Colonic mucosa (tissue), 4 donors: ENCODE measurements at regions not wholly inside any gene's neighbourhood (a gene's known extent, or its start where the extent isn't known, plus 50 kb on each side); places are given as distances from the start of the nearest gene placed in this dataset.

Source experiments
- DNase-seq: peaks from one replicate; pipeline ENCODE4 v3.0.0-alpha.2; 2020
- H3K27ac ChIP-seq: fragments of 200-600 bp; one replicate; pipeline ENCODE4 v1.8.0; 2021
- H3K27me3 ChIP-seq: fragments of 200-600 bp; one replicate; pipeline ENCODE4 v1.8.0; 2021
- H3K36me3 ChIP-seq: fragments of 200-600 bp; one replicate; pipeline ENCODE4 v1.8.0; 2021
- H3K4me1 ChIP-seq: fragments of 200-600 bp; one replicate; pipeline ENCODE4 v1.8.0; 2021; ENCODE audit warnings: mild to moderate bottlenecking
- H3K4me3 ChIP-seq: fragments of 200-600 bp; one replicate; pipeline ENCODE4 v1.8.0; 2021
- H3K9ac ChIP-seq, 2 donors: one replicate each; pipeline ENCODE4 v1.7.0; 2013; ENCODE audit warnings: control low read depth in 2 of 2, low read depth in 2 of 2, low read length in 2 of 2
- H3K9me3 ChIP-seq: fragments of 200-600 bp; one replicate; pipeline ENCODE4 v1.8.0; 2021
- CTCF ChIP-seq: fragments of 200-600 bp; IDR thresholded peaks from one replicate; pipeline ENCODE4 v1.8.0; 2022; ENCODE audit warnings: antibody characterized with exemption, mild to moderate bottlenecking
- intact Hi-C: fragments of 100-400 bp; cut with DNase I; formaldehyde crosslinking; loops from one replicate; pipeline ENCODE4 v1.14.1; 2022
- donor health status: healthy.
- donor health status: DM: no; HTN: no; CAD: no.
- donor health status: DM: no; HTN: no; CAD: no.

- intact Hi-C loops, result no loop called here
- DNase-seq, result no peak
- Histone ChIP-seq H3K9me3 (no peaks in the 10 kb centered on the region), H3K4me3 (no peak overlapping the region), H3K9ac (no peak overlapping the region), H3K36me3 (no peaks in the 10 kb centered on the region), H3K27me3 (no peaks in the 10 kb centered on the region), H3K27ac (no peak overlapping the region), H3K4me1 (no peaks in the 10 kb centered on the region)
- no peak for TF ChIP-seq CTCF
These were observed 59.9 kb upstream of the CORO2B start for GRCh38 chr15:68518785-68519430.

DNA sequence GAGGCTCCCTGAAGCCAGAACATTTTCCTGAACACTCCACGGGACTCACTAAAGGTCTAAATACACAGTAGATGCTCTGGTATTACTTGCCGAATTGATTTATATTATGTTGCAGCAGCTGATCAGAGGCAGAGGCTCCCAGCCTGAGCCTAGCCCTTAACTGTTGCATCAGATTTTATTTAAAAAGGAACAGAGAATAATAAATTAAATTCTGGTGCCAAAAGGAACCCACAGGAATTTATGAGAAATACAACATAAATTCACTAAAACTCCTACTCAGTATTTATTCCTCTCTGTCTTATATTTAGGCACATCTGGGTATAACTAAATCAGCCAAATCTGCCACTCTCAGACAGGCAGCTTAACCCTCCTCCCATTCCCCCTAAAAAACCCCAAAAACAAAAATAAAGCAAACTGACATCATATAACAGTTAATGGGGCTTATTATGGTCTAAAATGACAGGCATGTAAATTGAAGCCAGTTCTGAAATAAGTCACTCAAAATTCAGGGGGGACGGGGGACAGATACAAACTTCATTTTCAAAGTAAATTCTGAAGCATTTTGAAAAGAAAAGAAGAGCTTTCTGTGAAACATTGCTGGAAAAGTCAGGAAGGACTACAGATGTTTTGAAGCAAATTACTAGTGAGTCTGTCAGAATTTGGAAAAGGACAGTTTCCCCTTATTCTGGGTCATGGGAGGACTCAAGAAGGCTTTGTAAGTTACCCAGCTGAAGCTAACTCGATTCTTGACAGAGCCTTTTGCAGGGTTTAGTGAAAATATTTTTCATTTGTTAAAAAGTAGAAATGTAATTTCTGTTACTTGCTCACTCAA lies 53.8 kb upstream of the CORO2B start:
- Histone ChIP-seq H3K4me3 (no peak overlapping the region), H3K4me1 (no peaks in the 10 kb centered on the region), H3K27ac (no peak overlapping the region), H3K27me3 (no peaks in the 10 kb centered on the region), H3K9me3 (no peaks in the 10 kb centered on the region), H3K9ac (no peak overlapping the region), H3K36me3 (no peaks in the 10 kb centered on the region)
- intact Hi-C loops, result no loop called here
- no peak for DNase-seq
- no peak for TF ChIP-seq CTCF

- Histone ChIP-seq H3K27ac (no peak overlapping the region), H3K4me1 (no peaks in the 10 kb centered on the region), H3K4me3 (no peak overlapping the region), H3K27me3 (no peaks in the 10 kb centered on the region), H3K9me3 (no peaks in the 10 kb centered on the region), H3K36me3 (no peaks in the 10 kb centered on the region), H3K9ac (no peak overlapping the region)
- TF ChIP-seq CTCF, result no peak
- DNase-seq, result no peak
- intact Hi-C loops, result no loop called here
These were observed 53.0 kb upstream of the CORO2B start for GRCh38 chr15:68525815-68526214.

DNA sequence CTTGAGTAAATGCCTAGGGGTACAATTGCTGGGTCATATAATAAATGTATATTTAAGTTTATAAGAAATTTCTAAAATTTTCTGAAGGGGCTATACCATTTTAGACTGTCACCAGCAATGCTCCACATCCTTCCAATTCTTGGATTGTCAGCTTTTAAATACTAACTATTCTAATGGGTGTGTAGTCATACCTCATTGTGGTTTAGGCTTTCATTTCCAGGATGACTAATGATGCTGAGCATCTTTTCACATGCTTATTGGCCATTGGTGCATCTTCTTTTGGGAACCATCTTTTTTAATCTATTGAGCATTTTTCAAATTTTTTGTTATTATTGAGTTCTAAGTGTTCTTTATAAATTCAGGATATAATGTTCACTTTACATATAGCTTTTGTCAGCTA lies 52.5 kb upstream of the CORO2B start:
- no peak for TF ChIP-seq CTCF
- no peaks in the 10 kb centered on the region for H3K4me1 ChIP-seq
- H3K27ac ChIP-seq, result no peak overlapping the region
- H3K9me3 ChIP-seq, result no peaks in the 10 kb centered on the region
- no peak for DNase-seq
- no peaks in the 10 kb centered on the region for H3K36me3 ChIP-seq
- H3K27me3 ChIP-seq, result no peaks in the 10 kb centered on the region
- intact Hi-C loops, result no loop called here
- H3K9ac ChIP-seq, result no peak overlapping the region
- no peak overlapping the region for H3K4me3 ChIP-seq

- intact Hi-C loops, result no loop called here
- Histone ChIP-seq H3K4me1 (no peaks in the 10 kb centered on the region), H3K9me3 (no peaks in the 10 kb centered on the region), H3K36me3 (no peaks in the 10 kb centered on the region), H3K4me3 (no peak overlapping the region), H3K27ac (no peak overlapping the region), H3K9ac (no peak overlapping the region), H3K27me3 (no peaks in the 10 kb centered on the region)
- no peak for DNase-seq
- no peak for TF ChIP-seq CTCF
These were observed 52.0 kb upstream of the CORO2B start for GRCh38 chr15:68526784-68527183.
